Lower lobe of right lung (tissue), 2 donors: ENCODE measurements at regions not wholly inside any gene's neighbourhood (a gene's known extent, or its start where the extent isn't known, plus 50 kb on each side); places are given as distances from the start of the nearest gene placed in this dataset.

Experiments used
- ATAC-seq, 2 donors: fragments of 200-7000 bp; cut with Tn5 transposase; one replicate each; pipeline ENCODE4 v1.9.1; 2020 to 2022; ENCODE audit warnings: mild to moderate bottlenecking in 2 of 2, moderate library complexity in 2 of 2
- DNase-seq: peaks from one replicate; pipeline ENCODE4 v3.0.0-alpha.2; 2020
- H3K27ac ChIP-seq: fragments of 200-600 bp; one replicate; pipeline ENCODE4 v1.8.0; 2022
- H3K27me3 ChIP-seq: fragments of 200-600 bp; one replicate; pipeline ENCODE4 v1.8.0; 2022; ENCODE audit warnings: low read depth
- H3K36me3 ChIP-seq: fragments of 200-600 bp; one replicate; pipeline ENCODE4 v1.8.0; 2022; ENCODE audit warnings: mild to moderate bottlenecking
- H3K4me1 ChIP-seq: fragments of 200-600 bp; one replicate; pipeline ENCODE4 v1.8.0; 2022
- H3K4me3 ChIP-seq: fragments of 200-600 bp; one replicate; pipeline ENCODE4 v1.8.0; 2022; ENCODE audit warnings: mild to moderate bottlenecking
- H3K9me3 ChIP-seq: fragments of 200-600 bp; one replicate; pipeline ENCODE4 v1.8.0; 2022
- CTCF ChIP-seq: fragments of 200-600 bp; IDR thresholded peaks from one replicate; pipeline ENCODE4 v1.8.0; 2022; ENCODE audit warnings: antibody characterized with exemption, mild to moderate bottlenecking
- intact Hi-C: fragments of 100-400 bp; cut with DNase I; formaldehyde crosslinking; loops from one replicate; pipeline ENCODE4 v1.11.0; 2022
- donor health status: DM: no; HTN: yes; CAD: no; lungs with severe emphysema.

- Histone ChIP-seq H3K27me3 (no peaks in the 10 kb centered on the region), H3K4me1 (no peaks in the 10 kb centered on the region), H3K9me3 (no peaks in the 10 kb centered on the region), H3K36me3 (no peaks in the 10 kb centered on the region), H3K4me3 (no peak overlapping the region), H3K27ac (no peak overlapping the region)
- no peak for TF ChIP-seq CTCF
- no peak for ATAC-seq
- intact Hi-C loops, result no loop called here
- no peak for DNase-seq
Observed at GRCh38 chr5:96121364-96121763, 159.7 kb upstream of the ELL2 start.

- intact Hi-C loops, result no loop called here
- DNase-seq, result no peak
Observed at GRCh38 chr5:96120120-96120519, 158.5 kb upstream of the ELL2 start.

GRCh38 chr5:96117771-96118651, 156.4 kb upstream of the ELL2 start:
- H3K4me1 ChIP-seq, result no peaks in the 10 kb centered on the region
- no peak overlapping the region for H3K27ac ChIP-seq
- H3K36me3 ChIP-seq, result no peaks in the 10 kb centered on the region
- no peak overlapping the region for H3K4me3 ChIP-seq
- DNase-seq, result no peak
- TF ChIP-seq CTCF, result no peak
- intact Hi-C loops, result no loop called here
- no peaks in the 10 kb centered on the region for H3K9me3 ChIP-seq
- ATAC-seq, result no peak
- H3K27me3 ChIP-seq, result no peaks in the 10 kb centered on the region

More at GRCh38 chr5:96120120-96120519, 158.5 kb upstream of the ELL2 start:
- Histone ChIP-seq H3K36me3 (no peaks in the 10 kb centered on the region), H3K9me3 (no peaks in the 10 kb centered on the region), H3K4me1 (no peaks in the 10 kb centered on the region), H3K27ac (no peak overlapping the region), H3K27me3 (no peaks in the 10 kb centered on the region), H3K4me3 (no peak overlapping the region)
- TF ChIP-seq CTCF, result no peak
- ATAC-seq, result no peak

GRCh38 chr5:96115147-96115807, 153.6 kb upstream of the ELL2 start:
- DNase-seq, result no peak
- no peak overlapping the region for H3K4me3 ChIP-seq
- no peaks in the 10 kb centered on the region for H3K27me3 ChIP-seq
- TF ChIP-seq CTCF, result no peak
- intact Hi-C loops, result no loop called here
- no peaks in the 10 kb centered on the region for H3K36me3 ChIP-seq
- H3K9me3 ChIP-seq, result no peaks in the 10 kb centered on the region
- no peaks in the 10 kb centered on the region for H3K4me1 ChIP-seq
- no peak for ATAC-seq
- H3K27ac ChIP-seq, result no peak overlapping the region

GRCh38 chr5:96114736-96115135, 153.1 kb upstream of the ELL2 start:
- TF ChIP-seq CTCF, result no peak
- Histone ChIP-seq H3K4me1 (no peaks in the 10 kb centered on the region), H3K27ac (no peak overlapping the region), H3K27me3 (no peaks in the 10 kb centered on the region), H3K9me3 (no peaks in the 10 kb centered on the region), H3K36me3 (no peaks in the 10 kb centered on the region), H3K4me3 (no peak overlapping the region)
- no peak for DNase-seq
- intact Hi-C loops, result no loop called here
- ATAC-seq, result no peak
